Astrocyte (in vitro differentiated cells and primary cell): ENCODE measurements at regions not wholly inside any gene's neighbourhood (a gene's known extent, or its start where the extent isn't known, plus 50 kb on each side); places are given as distances from the start of the nearest gene placed in this dataset.

Source experiments
- DNase-seq: peaks from one replicate; pipeline ENCODE4 v3.0.0-alpha.2; 2010; ENCODE audit warnings: low read depth
- FAIRE-seq: peaks from 2 replicates; lab custom pipeline; 2011; peaks lifted over from hg19 to GRCh38; lab: Jason Lieb, UNC
- H2AFZ ChIP-seq: 2 replicates; pipeline ENCODE4 v1.6.0; 2012; ENCODE audit warnings: low read depth, low read length, inconsistent platforms
- H3K27ac ChIP-seq: 2 replicates; pipeline ENCODE4 v1.5.1; 2011; ENCODE audit warnings: low read depth, low read length, inconsistent platforms
- H3K27me3 ChIP-seq: 2 replicates; pipeline ENCODE4 v1.6.0; 2011; ENCODE audit warnings: low read length, inconsistent platforms; ENCODE audit not compliant: insufficient read depth
- H3K36me3 ChIP-seq: 2 replicates; pipeline ENCODE4 v1.5.1; 2011; ENCODE audit warnings: low read length, inconsistent platforms; ENCODE audit not compliant: insufficient read depth
- H3K4me1 ChIP-seq: 2 replicates; pipeline ENCODE4 v1.5.1; 2011; ENCODE audit warnings: low read length, inconsistent platforms; ENCODE audit not compliant: insufficient read depth
- H3K4me2 ChIP-seq: 2 replicates; pipeline ENCODE4 v1.6.0; 2012; ENCODE audit warnings: low read length, inconsistent platforms
- H3K4me3 ChIP-seq: 2 replicates; pipeline ENCODE4 v1.5.1; 2011; ENCODE audit warnings: low read depth, mild to moderate bottlenecking, low read length, inconsistent platforms; ENCODE audit not compliant: insufficient read depth
- H3K79me2 ChIP-seq: 2 replicates; pipeline ENCODE4 v1.6.0; 2012; ENCODE audit warnings: mild to moderate bottlenecking, low read length, inconsistent platforms; ENCODE audit not compliant: insufficient read depth
- H3K9ac ChIP-seq: 2 replicates; pipeline ENCODE4 v1.6.0; 2012; ENCODE audit warnings: mild to moderate bottlenecking, low read length, inconsistent platforms
- H3K9me3 ChIP-seq: 2 replicates; pipeline ENCODE4 v1.5.1; 2012; ENCODE audit warnings: low read depth, mild to moderate bottlenecking, low read length, inconsistent platforms; ENCODE audit not compliant: insufficient read depth
- H4K20me1 ChIP-seq: 2 replicates; pipeline ENCODE4 v1.6.0; 2012; ENCODE audit warnings: low read length, inconsistent platforms; ENCODE audit not compliant: insufficient read depth
- H3K27ac Mint-ChIP-seq: one replicate; pipeline ENCODE4 v1.8.0; 2021; ENCODE audit warnings: mild to moderate bottlenecking, mixed read lengths; ENCODE audit not compliant: unreplicated experiment
- H3K27me3 Mint-ChIP-seq: one replicate; pipeline ENCODE4 v1.8.0; 2021; ENCODE audit warnings: low read depth, mixed read lengths; ENCODE audit not compliant: unreplicated experiment
- H3K36me3 Mint-ChIP-seq: one replicate; pipeline ENCODE4 v1.8.0; 2021; ENCODE audit warnings: low read depth, mixed read lengths; ENCODE audit not compliant: unreplicated experiment
- H3K4me1 Mint-ChIP-seq: one replicate; pipeline ENCODE4 v1.8.0; 2021; ENCODE audit warnings: low read depth, mixed read lengths; ENCODE audit not compliant: unreplicated experiment
- H3K4me3 Mint-ChIP-seq: one replicate; pipeline ENCODE4 v1.8.0; 2021; ENCODE audit warnings: mild to moderate bottlenecking, moderate library complexity, mixed read lengths; ENCODE audit not compliant: unreplicated experiment
- H3K9me3 Mint-ChIP-seq: one replicate; pipeline ENCODE4 v1.8.0; 2021; ENCODE audit warnings: mild to moderate bottlenecking, mixed read lengths; ENCODE audit not compliant: unreplicated experiment
- EZH2 ChIP-seq: IDR thresholded peaks from 2 replicates; pipeline ENCODE4 v1.6.1; 2012; ENCODE audit warnings: mild to moderate bottlenecking, low read length, inconsistent platforms; ENCODE audit not compliant: insufficient read depth
- TF ChIP-seq, protein P1 (sequence below): IDR thresholded peaks from 2 replicates; pipeline ENCODE4 v1.5.1; 2011; ENCODE audit warnings: low read depth, mild to moderate bottlenecking, inconsistent platforms, low read length, moderate library complexity; ENCODE audit not compliant: insufficient read depth

GRCh38 chr22:47943729-47944700, 1181.6 kb downstream of the TBC1D22A start:
- H3K9me3 Mint-ChIP-seq: peaks cover 4% of the 10 kb centered on the region
- Histone ChIP-seq H3K27ac (no peak overlapping the region), H3K9ac (no peak overlapping the region), H3K79me2 (no peaks in the 10 kb centered on the region), H3K4me2 (no peak overlapping the region), H3K9me3 (peaks cover 9% of the 10 kb centered on the region), H3K36me3 (no peaks in the 10 kb centered on the region), H3K27me3 (no peaks in the 10 kb centered on the region), H3K4me1 (no peaks in the 10 kb centered on the region), H3K4me3 (no peak overlapping the region), H2AFZ (no peak overlapping the region), H4K20me1 (no peaks in the 10 kb centered on the region)
- TF ChIP-seq, protein P1, sequence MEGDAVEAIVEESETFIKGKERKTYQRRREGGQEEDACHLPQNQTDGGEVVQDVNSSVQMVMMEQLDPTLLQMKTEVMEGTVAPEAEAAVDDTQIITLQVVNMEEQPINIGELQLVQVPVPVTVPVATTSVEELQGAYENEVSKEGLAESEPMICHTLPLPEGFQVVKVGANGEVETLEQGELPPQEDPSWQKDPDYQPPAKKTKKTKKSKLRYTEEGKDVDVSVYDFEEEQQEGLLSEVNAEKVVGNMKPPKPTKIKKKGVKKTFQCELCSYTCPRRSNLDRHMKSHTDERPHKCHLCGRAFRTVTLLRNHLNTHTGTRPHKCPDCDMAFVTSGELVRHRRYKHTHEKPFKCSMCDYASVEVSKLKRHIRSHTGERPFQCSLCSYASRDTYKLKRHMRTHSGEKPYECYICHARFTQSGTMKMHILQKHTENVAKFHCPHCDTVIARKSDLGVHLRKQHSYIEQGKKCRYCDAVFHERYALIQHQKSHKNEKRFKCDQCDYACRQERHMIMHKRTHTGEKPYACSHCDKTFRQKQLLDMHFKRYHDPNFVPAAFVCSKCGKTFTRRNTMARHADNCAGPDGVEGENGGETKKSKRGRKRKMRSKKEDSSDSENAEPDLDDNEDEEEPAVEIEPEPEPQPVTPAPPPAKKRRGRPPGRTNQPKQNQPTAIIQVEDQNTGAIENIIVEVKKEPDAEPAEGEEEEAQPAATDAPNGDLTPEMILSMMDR: no peak
- H3K4me1 Mint-ChIP-seq: no peaks in the 10 kb centered on the region
- H3K27ac Mint-ChIP-seq: no peak overlapping the region
- H3K36me3 Mint-ChIP-seq: no peaks in the 10 kb centered on the region
- DNase-seq: no peak
- no peak for FAIRE-seq
- no peak overlapping the region for H3K4me3 Mint-ChIP-seq
- peaks cover 20% of the 10 kb centered on the region for H3K27me3 Mint-ChIP-seq

- H3K9ac ChIP-seq: no peak overlapping the region
- TF ChIP-seq, protein P1: no peak
- no peak for TF ChIP-seq EZH2
- H3K9me3 ChIP-seq: peaks cover 6% of the 10 kb centered on the region
- H3K4me3 ChIP-seq: no peak overlapping the region
- H3K36me3 ChIP-seq: no peaks in the 10 kb centered on the region
- no peak overlapping the region for H3K4me2 ChIP-seq
- no peak overlapping the region for H2AFZ ChIP-seq
- no peaks in the 10 kb centered on the region for H4K20me1 ChIP-seq
- no peak overlapping the region for H3K27ac ChIP-seq
- Mint-ChIP-seq H3K9me3 (no peaks in the 10 kb centered on the region), H3K36me3 (no peaks in the 10 kb centered on the region), H3K27ac (no peak overlapping the region), H3K4me3 (no peak overlapping the region), H3K4me1 (no peaks in the 10 kb centered on the region), H3K27me3 (peaks cover 9% of the 10 kb centered on the region)
- FAIRE-seq (no peak), DNase-seq (no peak)
- H3K4me1 ChIP-seq: no peaks in the 10 kb centered on the region
- H3K79me2 ChIP-seq: no peaks in the 10 kb centered on the region
- no peaks in the 10 kb centered on the region for H3K27me3 ChIP-seq
Measured at GRCh38 chr22:47940211-47940610, 1177.8 kb downstream of the TBC1D22A start.

GRCh38 chr22:47933891-47934290, 1171.4 kb downstream of the TBC1D22A start:
- Mint-ChIP-seq H3K4me3 (no peak overlapping the region), H3K27me3 (peaks cover 6% of the 10 kb centered on the region), H3K4me1 (peaks cover 6% of the 10 kb centered on the region), H3K36me3 (no peaks in the 10 kb centered on the region), H3K9me3 (peaks cover 8% of the 10 kb centered on the region), H3K27ac (no peak overlapping the region)
- FAIRE-seq (no peak), DNase-seq (no peak)
- Histone ChIP-seq H4K20me1 (no peaks in the 10 kb centered on the region), H3K36me3 (no peaks in the 10 kb centered on the region), H3K4me2 (no peak overlapping the region), H3K9me3 (peaks cover 4% of the 10 kb centered on the region), H3K4me1 (no peaks in the 10 kb centered on the region), H2AFZ (no peak overlapping the region), H3K79me2 (no peaks in the 10 kb centered on the region), H3K27me3 (no peaks in the 10 kb centered on the region), H3K27ac (no peak overlapping the region), H3K4me3 (no peak overlapping the region), H3K9ac (no peak overlapping the region)
- TF ChIP-seq, protein P1: no peak
- no peak for TF ChIP-seq EZH2
